ENCODE measurements at regions not wholly inside any gene's neighbourhood (a gene's known extent, or its start where the extent isn't known, plus 50 kb on each side); places are given as distances from the start of the nearest gene placed in this dataset.

GRCh38 chr13:104483631-104484030 lies 1417.4 kb upstream of the SLC10A2 start (continued):
- no peak for TF ChIP-seq ZNF462 (CRISPR knock-in tag; IDR thresholded peaks at IDR 0.05)
- TF ChIP-seq EZH2 (IDR thresholded peaks at IDR 0.05; ENCODE audit: low read depth, unreplicated experiment), result no peak
- TF ChIP-seq CREB1 (CRISPR knock-in tag; IDR thresholded peaks at IDR 0.05; ENCODE audit: low read depth), result no peak
- no peak for TF ChIP-seq POLR2AphosphoS5 (IDR thresholded peaks at IDR 0.05; ENCODE audit: low read depth)

- ATAC-seq (no peak), DNase-seq (ENCODE audit: low spot score) (no peak)
- Histone ChIP-seq H3K79me2 (replicated peaks; ENCODE audit: insufficient read depth) (no peaks in the 10 kb centered on the region), H3K27me3 (ENCODE audit: insufficient read depth) (no peaks in the 10 kb centered on the region), H3K36me3 (ENCODE audit: insufficient read depth) (no peaks in the 10 kb centered on the region), H3K4me2 (no peak overlapping the region), H2AFZ (no peak overlapping the region), H3K27ac (ENCODE audit: low read depth) (no peak overlapping the region), H4K20me1 (replicated peaks; ENCODE audit: insufficient read depth) (no peaks in the 10 kb centered on the region), H3K4me1 (ENCODE audit: insufficient read depth) (no peaks in the 10 kb centered on the region), H3F3A (replicated peaks; ENCODE audit: low read depth) (no peaks in the 10 kb centered on the region), H3K4me3 (no peak overlapping the region), H3K9me2 (ENCODE audit: insufficient read depth) (peaks cover 3% of the 10 kb centered on the region; the same call in 1 of the 2 replicates)
- Mint-ChIP-seq H3K27me3 (ENCODE audit: insufficient read depth, low read depth, poor library complexity) (no peaks in the 10 kb centered on the region), H3K27ac (no peak overlapping the region), H3K9me3 (peaks cover 17% of the 10 kb centered on the region; the same call in 2 of the 3 replicates), H3K4me1 (no peaks in the 10 kb centered on the region), H3K4me3 (no peak overlapping the region), H3K36me3 (ENCODE audit: low read depth) (peaks cover 10% of the 10 kb centered on the region; the same call in 2 of the 3 replicates)
- TF ChIP-seq EZH2phosphoT487 (IDR thresholded peaks at IDR 0.05; ENCODE audit: unreplicated experiment) (no peak), POLR2AphosphoS5 (IDR thresholded peaks at IDR 0.05; ENCODE audit: low read depth) (no peak), JUNB (IDR thresholded peaks at IDR 0.05; ENCODE audit: unreplicated experiment) (no peak)
Measured at GRCh38 chr13:104477261-104477660, 1411.0 kb upstream of the SLC10A2 start.

All from GM23338 (cell line).